Keratinocyte (primary cell): ENCODE measurements at regions not wholly inside any gene's neighbourhood (a gene's known extent, or its start where the extent isn't known, plus 50 kb on each side); places are given as distances from the start of the nearest gene placed in this dataset.

Experiments used
- DNase-seq: peaks from one replicate; pipeline ENCODE4 v3.0.0-alpha.2; 2011; ENCODE audit warnings: low read depth, missing footprints, low spot score
- FAIRE-seq: peaks from 2 replicates; lab custom pipeline; 2011; peaks lifted over from hg19 to GRCh38; lab: Jason Lieb, UNC
- H2AFZ ChIP-seq: 2 replicates; pipeline ENCODE4 v1.6.0; 2012; ENCODE audit warnings: low read length, control low read depth, inconsistent platforms; ENCODE audit not compliant: control insufficient read depth
- H3K27ac ChIP-seq: 2 replicates; pipeline ENCODE4 v1.5.1; 2011; ENCODE audit warnings: low read length; ENCODE audit not compliant: control insufficient read depth, insufficient read depth
- H3K27me3 ChIP-seq: 3 replicates; pipeline ENCODE4 v1.6.0; 2011; ENCODE audit warnings: low read length; ENCODE audit not compliant: control insufficient read depth, insufficient read depth; ENCODE audit errors: extremely low read depth
- H3K36me3 ChIP-seq, 2 experiments: 2 replicates in 1 of 2; 3 replicates in 1 of 2; pipeline ENCODE4 v1.5.1; 2011; ENCODE audit warnings: low read length in 2 of 2, mild to moderate bottlenecking in 1 of 2; ENCODE audit not compliant: control insufficient read depth in 2 of 2, insufficient read depth in 2 of 2; ENCODE audit errors: extremely low read depth in 1 of 2
- H3K4me1 ChIP-seq: 3 replicates; pipeline ENCODE4 v1.5.1; 2011; ENCODE audit warnings: low read length; ENCODE audit not compliant: control insufficient read depth, insufficient read depth; ENCODE audit errors: extremely low read depth
- H3K4me2 ChIP-seq: 3 replicates; pipeline ENCODE4 v1.6.0; 2011; ENCODE audit warnings: low read depth, low read length; ENCODE audit not compliant: control insufficient read depth, insufficient read depth; ENCODE audit errors: extremely low read depth
- H3K4me3 ChIP-seq, 3 experiments: fragments of 200-600 bp in 1 of 3; sonication (generic) in 1 of 3; 2 replicates in 2 of 3; 3 replicates in 1 of 3; pipeline ENCODE4 v1.5.1; 2011 to 2016; ENCODE audit warnings: low read length in 3 of 3, mild to moderate bottlenecking in 3 of 3, control low read depth in 2 of 3, inconsistent platforms in 1 of 3, low read depth in 1 of 3, mixed read lengths in 1 of 3, mixed run types in 1 of 3, moderate library complexity in 1 of 3; ENCODE audit not compliant: control insufficient read depth in 2 of 3, insufficient read depth in 2 of 3; ENCODE audit errors: extremely low read depth in 1 of 3
- H3K79me2 ChIP-seq: 2 replicates; pipeline ENCODE4 v1.6.0; 2012; ENCODE audit warnings: low read length; ENCODE audit not compliant: control insufficient read depth, insufficient read depth
- H3K9ac ChIP-seq: 3 replicates; pipeline ENCODE4 v1.6.0; 2011; ENCODE audit warnings: low read length; ENCODE audit not compliant: control insufficient read depth, insufficient read depth; ENCODE audit errors: extremely low read depth
- H3K9me1 ChIP-seq: 3 replicates; pipeline ENCODE4 v1.6.0; 2011; ENCODE audit warnings: low read length; ENCODE audit not compliant: control insufficient read depth, insufficient read depth; ENCODE audit errors: extremely low read depth
- H3K9me3 ChIP-seq: 2 replicates; pipeline ENCODE4 v1.5.1; 2012; ENCODE audit warnings: low read depth, low read length; ENCODE audit not compliant: control insufficient read depth
- H4K20me1 ChIP-seq: 3 replicates; pipeline ENCODE4 v1.6.0; 2011; ENCODE audit warnings: low read length; ENCODE audit not compliant: control insufficient read depth, insufficient read depth; ENCODE audit errors: extremely low read depth
- EZH2 ChIP-seq: IDR thresholded peaks from one replicate; pipeline ENCODE4 v1.6.1; 2012; ENCODE audit warnings: inconsistent platforms, mild to moderate bottlenecking, low read length, moderate library complexity
- dilution Hi-C: fragments of 300-500 bp; cut with MboI; formaldehyde crosslinking; loops from one replicate; pipeline ENCODE4 v1.7.0; 2020; ENCODE audit warnings: low sequenced_read_pairs; ENCODE audit not compliant: extremely low pct_ligation_motif_present
- TF ChIP-seq, protein P1 (sequence below), 3 experiments: IDR thresholded peaks in 1 of 3; conservative IDR thresholded peaks in 1 of 3; optimal IDR thresholded peaks in 1 of 3; 2 replicates in 2 of 3; 3 replicates in 1 of 3; pipeline versions ENCODE3 to v1.5.1; 2011; ENCODE audit warnings: low read length in 3 of 3, mild to moderate bottlenecking in 3 of 3, moderate library complexity in 2 of 3, control low read depth in 1 of 3, inconsistent platforms in 1 of 3; ENCODE audit not compliant: insufficient read depth in 2 of 3; ENCODE audit errors: extremely low read depth in 1 of 3

DNA sequence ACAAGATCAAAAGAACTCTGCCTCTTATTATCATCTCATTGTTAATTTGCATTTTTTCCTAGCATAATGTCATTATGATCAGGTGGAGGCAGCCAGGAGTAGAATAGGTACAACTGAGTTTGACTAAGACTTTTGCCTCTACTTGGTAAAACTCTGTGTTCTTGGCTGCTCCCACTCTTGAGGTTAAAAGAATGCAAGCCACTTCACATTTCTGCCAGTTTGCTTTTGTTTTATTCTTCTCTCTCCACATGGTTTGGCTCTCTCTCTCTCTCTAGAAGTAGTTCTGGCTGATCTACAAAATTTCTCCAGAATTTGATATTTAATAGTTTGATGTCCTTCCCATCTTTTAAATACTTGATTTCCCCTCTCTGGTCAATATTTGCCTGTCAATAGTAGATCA is 170.7 kb upstream of the E2F7 start:
- no peak overlapping the region for H3K4me3 ChIP-seq
- dilution Hi-C loops: no loop called here
- H2AFZ ChIP-seq: no peak overlapping the region
- no peak overlapping the region for H3K9ac ChIP-seq
- no peaks in the 10 kb centered on the region for H3K9me3 ChIP-seq
- H3K79me2 ChIP-seq: no peaks in the 10 kb centered on the region
- DNase-seq (no peak), FAIRE-seq (no peak)
- no peak overlapping the region for H3K4me2 ChIP-seq
- no peaks in the 10 kb centered on the region for H3K36me3 ChIP-seq
- H3K9me1 ChIP-seq: no peaks in the 10 kb centered on the region
- no peaks in the 10 kb centered on the region for H4K20me1 ChIP-seq
- H3K27me3 ChIP-seq: no peaks in the 10 kb centered on the region
- peaks cover 22% of the 10 kb centered on the region for H3K4me1 ChIP-seq
- TF ChIP-seq, protein P1, sequence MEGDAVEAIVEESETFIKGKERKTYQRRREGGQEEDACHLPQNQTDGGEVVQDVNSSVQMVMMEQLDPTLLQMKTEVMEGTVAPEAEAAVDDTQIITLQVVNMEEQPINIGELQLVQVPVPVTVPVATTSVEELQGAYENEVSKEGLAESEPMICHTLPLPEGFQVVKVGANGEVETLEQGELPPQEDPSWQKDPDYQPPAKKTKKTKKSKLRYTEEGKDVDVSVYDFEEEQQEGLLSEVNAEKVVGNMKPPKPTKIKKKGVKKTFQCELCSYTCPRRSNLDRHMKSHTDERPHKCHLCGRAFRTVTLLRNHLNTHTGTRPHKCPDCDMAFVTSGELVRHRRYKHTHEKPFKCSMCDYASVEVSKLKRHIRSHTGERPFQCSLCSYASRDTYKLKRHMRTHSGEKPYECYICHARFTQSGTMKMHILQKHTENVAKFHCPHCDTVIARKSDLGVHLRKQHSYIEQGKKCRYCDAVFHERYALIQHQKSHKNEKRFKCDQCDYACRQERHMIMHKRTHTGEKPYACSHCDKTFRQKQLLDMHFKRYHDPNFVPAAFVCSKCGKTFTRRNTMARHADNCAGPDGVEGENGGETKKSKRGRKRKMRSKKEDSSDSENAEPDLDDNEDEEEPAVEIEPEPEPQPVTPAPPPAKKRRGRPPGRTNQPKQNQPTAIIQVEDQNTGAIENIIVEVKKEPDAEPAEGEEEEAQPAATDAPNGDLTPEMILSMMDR (optimal IDR thresholded peaks at IDR 0.05 in 1 of 3, IDR thresholded peaks at IDR 0.05 in 1 of 3, conservative IDR thresholded peaks at IDR 0.05 in 1 of 3; ENCODE audit: extremely low read depth in 1 of 3, insufficient read depth in 2 of 3, low read length in 3 of 3): no peak
- no peak for TF ChIP-seq EZH2
- H3K27ac ChIP-seq: no peak overlapping the region

DNA sequence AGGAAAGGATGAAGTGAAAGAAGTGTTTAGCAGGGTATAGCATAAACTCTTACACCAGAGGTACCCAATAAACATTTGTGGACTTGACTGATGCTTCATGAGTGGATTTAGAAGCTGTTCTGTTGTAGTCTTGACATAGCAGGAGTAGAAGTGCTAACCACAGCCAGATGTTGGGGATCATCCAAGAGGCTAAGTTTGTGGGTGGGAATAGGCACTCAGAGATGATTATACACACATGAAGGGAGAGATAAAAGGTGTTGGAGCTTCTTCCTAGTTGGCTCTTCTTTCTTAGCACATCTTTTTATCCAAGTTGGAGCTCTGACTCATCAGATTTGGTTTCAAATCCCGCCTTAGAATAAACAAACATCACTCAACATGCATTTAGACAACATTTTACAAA is 166.7 kb upstream of the E2F7 start:
- Histone ChIP-seq H4K20me1 (no peaks in the 10 kb centered on the region), H3K9me3 (no peaks in the 10 kb centered on the region), H3K9ac (no peak overlapping the region), H3K4me3 (no peak overlapping the region), H3K27ac (no peak overlapping the region), H3K36me3 (no peaks in the 10 kb centered on the region), H3K4me2 (peak overlapping the region; percentile 58), H3K9me1 (no peaks in the 10 kb centered on the region), H3K27me3 (no peaks in the 10 kb centered on the region), H3K4me1 (peaks cover 11% of the 10 kb centered on the region), H2AFZ (peak overlapping the region; percentile 17), H3K79me2 (no peaks in the 10 kb centered on the region)
- TF ChIP-seq, protein P1 (optimal IDR thresholded peaks at IDR 0.05 in 1 of 3, IDR thresholded peaks at IDR 0.05 in 1 of 3, conservative IDR thresholded peaks at IDR 0.05 in 1 of 3; ENCODE audit: extremely low read depth in 1 of 3, insufficient read depth in 2 of 3, low read length in 3 of 3): no peak
- no peak for TF ChIP-seq EZH2
- dilution Hi-C loops: no loop called here
- FAIRE-seq (no peak), DNase-seq (no peak)
